CD4-positive, CD25-positive, alpha-beta regulatory T cell (primary cell): ENCODE measurements at regions not wholly inside any gene's neighbourhood (a gene's known extent, or its start where the extent isn't known, plus 50 kb on each side); places are given as distances from the start of the nearest gene placed in this dataset.

Experiments
- ATAC-seq, 2 donors: fragments of 150-1000 bp; cut with Tn5 transposase; one replicate each; pipeline ENCODE4 v1.10.0; 2021; ENCODE audit warnings: low read depth in 2 of 2, moderate number of reproducible peaks in 2 of 2, moderate library complexity in 1 of 2
- DNase-seq, 3 donors: peaks; one replicate each; pipeline versions ENCODE4 v3.0.0 to v3.0.0-alpha.2; 2012 to 2022; ENCODE audit warnings: mixed read lengths in 1 of 3
- H3K27ac ChIP-seq: one replicate; pipeline ENCODE4 v1.7.0; 2013; ENCODE audit warnings: mild to moderate bottlenecking, low read length; ENCODE audit not compliant: insufficient read depth, poor library complexity, severe bottlenecking
- H3K27me3 ChIP-seq: one replicate; pipeline ENCODE4 v1.7.0; 2013; ENCODE audit warnings: low read length; ENCODE audit not compliant: control insufficient read depth, insufficient read depth
- H3K36me3 ChIP-seq: one replicate; pipeline ENCODE4 v1.7.0; 2013; ENCODE audit warnings: mild to moderate bottlenecking, low read length, moderate library complexity; ENCODE audit not compliant: control insufficient read depth, insufficient read depth
- H3K4me1 ChIP-seq: 2 replicates; pipeline ENCODE4 v1.7.0; 2013; ENCODE audit warnings: mild to moderate bottlenecking, low read length; ENCODE audit not compliant: insufficient read depth, control insufficient read depth, poor library complexity, severe bottlenecking
- H3K4me3 ChIP-seq: one replicate; pipeline ENCODE4 v1.7.0; 2013; ENCODE audit warnings: low read depth, mild to moderate bottlenecking, low read length, moderate library complexity
- H3K9me3 ChIP-seq, 2 experiments: 1 replicate in 1 of 2; 2 replicates in 1 of 2; pipeline ENCODE4 v1.7.0; 2013; ENCODE audit warnings: low read length in 2 of 2, mild to moderate bottlenecking in 1 of 2, moderate library complexity in 1 of 2; ENCODE audit not compliant: control insufficient read depth in 2 of 2
- H3K27ac Mint-ChIP-seq, 3 donors: one replicate each; pipeline ENCODE4 v1.8.0; 2020 to 2022; ENCODE audit warnings: mild to moderate bottlenecking in 3 of 3, mixed read lengths in 3 of 3, moderate library complexity in 2 of 3
- H3K27me3 Mint-ChIP-seq: one replicate; pipeline ENCODE4 v1.8.0; 2022; ENCODE audit warnings: mild to moderate bottlenecking, mixed read lengths
- H3K36me3 Mint-ChIP-seq: one replicate; pipeline ENCODE4 v1.8.0; 2020; ENCODE audit warnings: mixed read lengths
- H3K4me1 Mint-ChIP-seq, 4 donors: one replicate each; pipeline ENCODE4 v1.8.0; 2020 to 2022; ENCODE audit warnings: mixed read lengths in 4 of 4, mild to moderate bottlenecking in 1 of 4
- H3K4me3 Mint-ChIP-seq, 4 donors: one replicate each; pipeline ENCODE4 v1.8.0; 2020 to 2022; ENCODE audit warnings: mild to moderate bottlenecking in 4 of 4, mixed read lengths in 4 of 4, moderate library complexity in 3 of 4
- H3K9me3 Mint-ChIP-seq, 7 donors: one replicate each; pipeline ENCODE4 v1.8.0; 2020 to 2022; ENCODE audit warnings: mixed read lengths in 7 of 7, mild to moderate bottlenecking in 3 of 7, moderate library complexity in 2 of 7

DNA sequence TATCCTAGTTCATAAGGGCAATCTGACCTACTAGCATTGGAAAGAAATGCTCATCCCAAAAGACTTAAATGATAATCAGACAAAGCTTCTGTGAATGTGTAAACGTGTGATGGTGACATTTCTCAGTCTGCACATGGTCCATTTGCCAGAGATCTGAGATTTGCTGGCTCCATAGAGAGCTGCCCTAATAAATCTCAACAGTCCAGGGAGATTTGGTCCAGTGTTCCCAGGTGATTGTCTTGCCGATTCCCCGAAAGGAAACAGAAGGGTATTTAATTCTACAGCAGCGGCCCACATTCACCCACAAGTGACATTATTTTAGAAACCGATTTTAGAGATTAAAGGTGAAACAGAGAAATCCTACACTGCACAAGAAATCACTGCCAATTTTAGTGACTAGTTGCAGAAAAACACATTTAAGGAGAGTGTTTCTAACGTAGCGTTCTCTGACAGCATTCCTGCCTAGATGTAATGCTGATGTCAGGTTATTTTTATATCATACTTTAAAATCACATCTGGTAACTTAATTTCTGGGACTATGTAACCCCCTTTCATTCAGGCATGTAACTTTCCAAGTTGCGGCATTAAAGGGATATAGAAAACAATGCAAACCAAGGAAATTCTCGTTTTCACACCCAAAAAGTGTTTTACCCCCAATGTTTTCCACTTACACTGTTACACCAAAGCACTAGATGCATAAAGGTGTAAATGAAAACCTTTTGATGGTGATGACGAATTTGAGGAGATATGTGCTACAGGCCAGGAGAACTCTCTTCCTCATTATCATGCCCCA, 231.9 kb upstream of the FN1 start:
- Mint-ChIP-seq H3K36me3 (no peaks in the 10 kb centered on the region), H3K9me3 (peaks cover 0 to 2% (median 0%) of the 10 kb centered on the region in 7 donors), H3K4me1 (no peaks in the 10 kb centered on the region), H3K4me3 (no peak overlapping the region), H3K27ac (no peak overlapping the region), H3K27me3 (no peaks in the 10 kb centered on the region)
- ATAC-seq (no peak), DNase-seq (no peak)
- no peaks in the 10 kb centered on the region for H3K9me3 ChIP-seq
- no peaks in the 10 kb centered on the region for H3K4me1 ChIP-seq
- H3K4me3 ChIP-seq = no peak overlapping the region
- H3K36me3 ChIP-seq = no peaks in the 10 kb centered on the region
- H3K27me3 ChIP-seq = no peaks in the 10 kb centered on the region
- no peak overlapping the region for H3K27ac ChIP-seq

GRCh38 chr2:215664847-215665525, 229.1 kb upstream of the FN1 start:
- Histone ChIP-seq H3K4me1 (no peaks in the 10 kb centered on the region), H3K27me3 (no peaks in the 10 kb centered on the region), H3K9me3 (no peaks in the 10 kb centered on the region), H3K27ac (no peak overlapping the region), H3K36me3 (no peaks in the 10 kb centered on the region), H3K4me3 (no peak overlapping the region)
- DNase-seq = no peak
- no peaks in the 10 kb centered on the region for H3K27me3 Mint-ChIP-seq
- H3K27ac Mint-ChIP-seq = no peak overlapping the region
- H3K4me3 Mint-ChIP-seq = no peak overlapping the region
- no peaks in the 10 kb centered on the region for H3K9me3 Mint-ChIP-seq
- ATAC-seq = no peak
- no peaks in the 10 kb centered on the region for H3K36me3 Mint-ChIP-seq
- H3K4me1 Mint-ChIP-seq = no peaks in the 10 kb centered on the region

GRCh38 chr2:215662715-215663114, 226.8 kb upstream of the FN1 start:
- H3K4me1 ChIP-seq = no peaks in the 10 kb centered on the region
- no peak overlapping the region for H3K27ac ChIP-seq
- Mint-ChIP-seq H3K27me3 (no peaks in the 10 kb centered on the region), H3K4me3 (no peak overlapping the region), H3K9me3 (no peaks in the 10 kb centered on the region), H3K4me1 (no peaks in the 10 kb centered on the region), H3K27ac (no peak overlapping the region), H3K36me3 (no peaks in the 10 kb centered on the region)
- no peaks in the 10 kb centered on the region for H3K36me3 ChIP-seq
- H3K4me3 ChIP-seq = no peak overlapping the region
- H3K9me3 ChIP-seq = no peaks in the 10 kb centered on the region
- no peaks in the 10 kb centered on the region for H3K27me3 ChIP-seq
- DNase-seq (no peak), ATAC-seq (no peak)

DNA sequence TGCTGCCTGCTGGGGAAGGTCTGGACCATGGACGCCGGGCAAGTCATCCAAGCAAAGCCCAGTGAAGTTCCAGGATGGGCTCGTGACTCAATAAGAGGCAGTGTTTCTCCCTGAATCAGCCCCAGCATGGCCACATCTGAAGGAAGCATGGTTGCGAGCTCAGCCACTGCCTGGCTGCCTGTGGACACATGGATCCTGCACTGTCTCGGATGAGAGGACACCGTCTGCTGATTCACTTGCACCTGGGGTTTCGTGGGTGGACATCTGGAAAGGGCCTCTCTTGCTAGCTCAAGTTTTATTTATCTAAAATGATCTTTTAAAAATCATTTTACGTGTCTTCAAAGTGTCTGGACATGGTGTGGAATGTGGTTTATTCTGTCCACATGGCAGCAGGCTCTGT, 224.8 kb upstream of the FN1 start:
- Mint-ChIP-seq H3K4me1 (no peaks in the 10 kb centered on the region), H3K27ac (no peak overlapping the region), H3K9me3 (no peaks in the 10 kb centered on the region), H3K36me3 (no peaks in the 10 kb centered on the region), H3K4me3 (no peak overlapping the region), H3K27me3 (no peaks in the 10 kb centered on the region)
- H3K36me3 ChIP-seq = no peaks in the 10 kb centered on the region
- ATAC-seq (no peak), DNase-seq (no peak)
- H3K27me3 ChIP-seq = no peaks in the 10 kb centered on the region
- no peak overlapping the region for H3K27ac ChIP-seq
- no peaks in the 10 kb centered on the region for H3K4me1 ChIP-seq
- H3K4me3 ChIP-seq = no peak overlapping the region
- no peaks in the 10 kb centered on the region for H3K9me3 ChIP-seq

- Mint-ChIP-seq H3K4me1 (no peaks in the 10 kb centered on the region), H3K4me3 (no peak overlapping the region), H3K27me3 (no peaks in the 10 kb centered on the region), H3K9me3 (no peaks in the 10 kb centered on the region), H3K27ac (no peak overlapping the region), H3K36me3 (no peaks in the 10 kb centered on the region)
- Histone ChIP-seq H3K9me3 (no peaks in the 10 kb centered on the region), H3K36me3 (no peaks in the 10 kb centered on the region), H3K4me1 (no peaks in the 10 kb centered on the region), H3K4me3 (no peak overlapping the region), H3K27ac (no peak overlapping the region), H3K27me3 (no peaks in the 10 kb centered on the region)
- ATAC-seq (no peak), DNase-seq (no peak)
These were observed 223.8 kb upstream of the FN1 start for GRCh38 chr2:215659650-215660049.

DNA sequence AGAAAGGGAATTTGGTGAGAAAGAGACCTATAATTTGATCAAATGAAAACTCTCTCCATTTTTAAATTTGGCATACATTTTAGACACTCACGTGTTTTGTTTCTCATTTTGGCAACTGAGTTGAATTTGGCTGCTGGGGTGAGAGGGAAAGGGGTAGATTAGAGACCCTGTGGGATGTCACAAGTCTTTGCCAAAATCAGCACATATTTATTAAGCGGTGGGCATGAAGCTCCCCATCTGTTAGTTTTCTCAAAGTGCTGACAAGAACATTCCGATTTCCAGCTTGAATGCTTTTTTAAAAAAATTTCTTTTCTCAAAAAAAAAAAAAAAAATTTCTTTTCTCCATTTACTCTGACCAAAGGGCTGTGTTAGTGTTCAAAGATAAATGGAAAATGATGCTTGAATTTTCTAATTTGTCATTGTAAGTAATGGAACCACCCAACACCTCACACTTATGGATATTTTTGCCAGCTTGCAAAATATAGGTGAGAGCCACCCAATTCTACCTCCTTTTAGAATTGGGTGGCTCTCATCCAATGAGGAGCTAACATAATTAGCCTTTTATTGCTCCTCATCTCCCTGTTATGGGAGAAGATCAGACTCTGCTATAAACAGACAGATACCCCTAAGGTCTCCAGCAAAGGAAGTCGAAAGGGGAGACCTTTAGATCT, 222.9 kb upstream of the FN1 start:
- Mint-ChIP-seq H3K27ac (no peak overlapping the region), H3K36me3 (no peaks in the 10 kb centered on the region), H3K4me3 (no peak overlapping the region), H3K27me3 (no peaks in the 10 kb centered on the region), H3K4me1 (no peaks in the 10 kb centered on the region), H3K9me3 (no peaks in the 10 kb centered on the region)
- no peaks in the 10 kb centered on the region for H3K9me3 ChIP-seq
- no peak overlapping the region for H3K27ac ChIP-seq
- H3K4me3 ChIP-seq = no peak overlapping the region
- DNase-seq = no peak
- H3K36me3 ChIP-seq = no peaks in the 10 kb centered on the region
- H3K27me3 ChIP-seq = no peaks in the 10 kb centered on the region
- no peaks in the 10 kb centered on the region for H3K4me1 ChIP-seq
- ATAC-seq = no peak

DNA sequence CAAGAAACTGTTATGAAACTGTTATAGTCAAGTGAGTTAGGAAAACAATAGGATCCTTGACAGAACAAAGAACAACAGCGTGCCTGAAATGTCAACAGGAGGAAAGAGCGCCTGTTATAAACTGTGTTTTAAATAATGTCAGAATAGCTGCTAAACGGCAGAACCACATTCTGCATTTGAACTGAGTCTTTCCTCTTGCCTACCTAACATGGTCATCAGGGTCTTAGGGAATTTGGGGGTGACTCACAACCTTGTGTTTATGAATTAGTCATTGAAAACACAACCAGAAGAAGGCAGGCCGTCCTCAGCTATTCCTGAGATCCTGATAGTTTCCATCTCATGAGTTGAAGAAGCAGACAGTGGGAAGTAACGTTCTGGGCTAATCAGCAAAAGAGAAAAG, 222.0 kb upstream of the FN1 start:
- no peak for ATAC-seq
- Histone ChIP-seq H3K36me3 (no peaks in the 10 kb centered on the region), H3K4me3 (no peak overlapping the region), H3K27ac (no peak overlapping the region), H3K9me3 (no peaks in the 10 kb centered on the region), H3K4me1 (no peaks in the 10 kb centered on the region), H3K27me3 (no peaks in the 10 kb centered on the region)
- no peak for DNase-seq
- Mint-ChIP-seq H3K36me3 (no peaks in the 10 kb centered on the region), H3K27me3 (no peaks in the 10 kb centered on the region), H3K9me3 (no peaks in the 10 kb centered on the region), H3K4me1 (no peaks in the 10 kb centered on the region), H3K27ac (no peak overlapping the region), H3K4me3 (no peak overlapping the region)
